Mesothelial cell of epicardium (in vitro differentiated cells): ENCODE measurements at regions not wholly inside any gene's neighbourhood (a gene's known extent, or its start where the extent isn't known, plus 50 kb on each side); places are given as distances from the start of the nearest gene placed in this dataset.

Experiments used
- DNase-seq, 2 experiments: peaks; one replicate each; pipeline ENCODE4 v3.0.0; 2021; ENCODE audit warnings: low spot score in 2 of 2; ENCODE audit not compliant: unreplicated experiment in 2 of 2
- H3K27ac Mint-ChIP-seq: 2 replicates; pipeline ENCODE4 v1.8.0; 2021; ENCODE audit warnings: mixed read lengths
- H3K27me3 Mint-ChIP-seq: 2 replicates; pipeline ENCODE4 v1.8.0; 2021; ENCODE audit warnings: low read depth, mixed read lengths
- H3K36me3 Mint-ChIP-seq: 2 replicates; pipeline ENCODE4 v1.8.0; 2021; ENCODE audit warnings: mixed read lengths
- H3K4me1 Mint-ChIP-seq: 2 replicates; pipeline ENCODE4 v1.8.0; 2021; ENCODE audit warnings: mixed read lengths
- H3K4me3 Mint-ChIP-seq: 2 replicates; pipeline ENCODE4 v1.8.0; 2021; ENCODE audit warnings: mild to moderate bottlenecking, moderate library complexity, mixed read lengths
- H3K9me3 Mint-ChIP-seq: 2 replicates; pipeline ENCODE4 v1.8.0; 2021; ENCODE audit warnings: mixed read lengths
- CTCF ChIP-seq: fragments of 200-600 bp; sonication (generic); IDR thresholded peaks from one replicate; pipeline ENCODE4 v1.5.0; 2021; ENCODE audit warnings: antibody characterized with exemption; ENCODE audit not compliant: unreplicated experiment

- no peaks in the 10 kb centered on the region for H3K27me3 Mint-ChIP-seq
- TF ChIP-seq CTCF, result no peak
- no peak for DNase-seq
- H3K4me3 Mint-ChIP-seq, result no peak overlapping the region
- H3K27ac Mint-ChIP-seq, result no peak overlapping the region
- no peaks in the 10 kb centered on the region for H3K4me1 Mint-ChIP-seq
- no peaks in the 10 kb centered on the region for H3K36me3 Mint-ChIP-seq
- peaks cover 3% of the 10 kb centered on the region for H3K9me3 Mint-ChIP-seq
Measured at GRCh38 chr4:144461906-144462305, 184.1 kb upstream of the HHIP start.

GRCh38 chr4:144463236-144463635 lies 182.7 kb upstream of the HHIP start:
- no peaks in the 10 kb centered on the region for H3K36me3 Mint-ChIP-seq
- H3K9me3 Mint-ChIP-seq, result peaks cover 8% of the 10 kb centered on the region
- no peak overlapping the region for H3K27ac Mint-ChIP-seq
- no peak for DNase-seq
- no peaks in the 10 kb centered on the region for H3K4me1 Mint-ChIP-seq
- no peaks in the 10 kb centered on the region for H3K27me3 Mint-ChIP-seq
- H3K4me3 Mint-ChIP-seq, result no peak overlapping the region
- TF ChIP-seq CTCF, result no peak

- Mint-ChIP-seq H3K27me3 (no peaks in the 10 kb centered on the region), H3K9me3 (peaks cover 8% of the 10 kb centered on the region), H3K36me3 (no peaks in the 10 kb centered on the region), H3K4me1 (no peaks in the 10 kb centered on the region), H3K4me3 (no peak overlapping the region), H3K27ac (no peak overlapping the region)
- DNase-seq, result no peak
- no peak for TF ChIP-seq CTCF
Measured at GRCh38 chr4:144463896-144464295, 182.1 kb upstream of the HHIP start.

DNA sequence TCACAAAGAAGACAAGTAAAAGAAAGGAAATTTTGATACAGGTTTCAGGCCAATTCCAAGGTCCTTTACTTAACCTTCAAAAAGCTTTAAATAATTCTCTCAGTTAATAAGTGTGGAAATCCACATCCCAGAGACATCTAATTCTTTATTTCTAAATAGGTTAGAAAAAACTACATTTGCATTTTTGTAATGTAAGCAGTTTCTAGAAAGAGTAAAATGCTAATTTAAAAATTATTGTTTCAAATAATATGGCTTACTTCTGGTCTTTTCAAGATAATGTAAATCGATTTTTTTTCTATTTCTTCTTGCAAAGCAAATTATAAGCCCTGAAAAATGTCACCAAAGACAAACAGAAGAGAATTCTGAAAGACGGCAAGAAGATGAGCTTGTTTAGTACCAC lies 180.4 kb upstream of the HHIP start:
- Mint-ChIP-seq H3K4me1 (no peaks in the 10 kb centered on the region), H3K36me3 (no peaks in the 10 kb centered on the region), H3K27me3 (no peaks in the 10 kb centered on the region), H3K4me3 (no peak overlapping the region), H3K27ac (no peak overlapping the region), H3K9me3 (peaks cover 8% of the 10 kb centered on the region)
- no peak for TF ChIP-seq CTCF
- no peak for DNase-seq

DNA sequence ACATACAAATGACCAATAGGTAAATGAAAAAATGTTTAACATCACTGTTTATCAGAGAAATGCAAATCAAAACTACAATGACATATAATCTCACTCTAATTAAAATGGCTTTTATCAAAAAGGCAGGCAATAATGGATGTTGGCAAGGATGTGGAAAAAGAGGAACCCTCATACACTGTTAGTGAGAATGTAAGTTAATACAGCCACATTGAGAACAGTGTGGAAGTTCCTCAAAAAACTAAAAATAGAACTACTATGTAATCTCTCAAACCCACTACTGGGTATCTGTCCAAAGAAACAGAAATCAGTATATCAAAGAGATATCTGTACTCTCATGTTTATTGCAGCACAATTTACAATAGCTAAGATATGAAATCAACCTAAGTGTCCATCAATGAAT lies 165.9 kb upstream of the HHIP start:
- H3K9me3 Mint-ChIP-seq, result peaks cover 65% of the 10 kb centered on the region
- no peak for TF ChIP-seq CTCF
- H3K27me3 Mint-ChIP-seq, result no peaks in the 10 kb centered on the region
- no peak for DNase-seq
- no peaks in the 10 kb centered on the region for H3K4me1 Mint-ChIP-seq
- H3K36me3 Mint-ChIP-seq, result no peaks in the 10 kb centered on the region
- H3K4me3 Mint-ChIP-seq, result no peak overlapping the region
- no peak overlapping the region for H3K27ac Mint-ChIP-seq

DNA sequence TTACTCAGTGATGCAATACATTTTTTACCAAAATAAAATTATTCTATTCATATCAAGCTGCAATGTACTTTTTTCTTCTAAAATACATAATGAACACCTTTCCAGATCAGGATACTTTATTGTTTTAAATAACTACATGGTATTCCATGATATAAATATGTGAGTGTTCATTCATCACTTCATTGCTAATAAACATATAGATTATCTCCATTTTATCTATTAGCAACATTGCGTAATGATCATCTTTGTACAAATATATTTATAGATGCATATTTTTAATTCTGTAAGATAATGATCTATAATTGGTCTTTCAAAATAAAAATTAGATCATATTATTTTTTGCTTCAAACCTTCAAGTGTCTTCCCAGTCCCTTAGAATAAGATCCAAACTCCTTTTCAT lies 156.1 kb upstream of the HHIP start:
- Mint-ChIP-seq H3K27me3 (no peaks in the 10 kb centered on the region), H3K36me3 (peaks cover 2% of the 10 kb centered on the region), H3K9me3 (peaks cover 19% of the 10 kb centered on the region), H3K27ac (no peak overlapping the region), H3K4me3 (no peak overlapping the region), H3K4me1 (peaks cover 4% of the 10 kb centered on the region)
- TF ChIP-seq CTCF, result no peak
- DNase-seq, result no peak
